ENCODE measurements at regions not wholly inside any gene's neighbourhood (a gene's known extent, or its start where the extent isn't known, plus 50 kb on each side); places are given as distances from the start of the nearest gene placed in this dataset.

DNA sequence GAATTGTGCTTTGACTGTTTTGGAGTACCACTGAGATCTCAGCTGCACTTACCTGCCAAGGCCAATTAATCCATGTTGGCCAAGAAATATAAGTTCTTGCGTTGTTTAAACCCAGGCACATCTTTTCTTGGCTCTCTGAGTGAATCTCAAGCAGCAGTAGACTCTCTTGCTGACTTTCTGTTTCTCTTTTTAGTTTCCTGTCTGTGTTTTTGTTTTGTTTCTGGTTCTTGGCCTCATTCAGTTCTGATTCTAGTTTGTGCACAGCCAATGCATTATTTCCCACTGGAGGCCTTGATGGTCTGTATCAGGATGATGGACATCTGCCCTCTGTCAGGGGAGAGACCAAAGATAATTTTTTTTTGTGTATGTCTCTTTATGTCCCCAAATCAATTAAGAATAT is 379.4 kb downstream of the CDH2 start:
- Histone ChIP-seq H2AFZ (ENCODE audit: low read depth, low read length) (no peak overlapping the region), H3K36me3 (ENCODE audit: control insufficient read depth in 2 of 2, extremely low read depth in 1 of 2, insufficient read depth in 2 of 2, low read length in 2 of 2) (no peaks in the 10 kb centered on the region), H3K4me2 (ENCODE audit: insufficient read depth, low read length) (no peak overlapping the region), H4K20me1 (replicated peaks; ENCODE audit: control insufficient read depth, extremely low read depth, insufficient read depth, low read length) (no peaks in the 10 kb centered on the region), H3K4me1 (ENCODE audit: control insufficient read depth, extremely low read depth, insufficient read depth, low read length) (no peaks in the 10 kb centered on the region), H3K9me1 (replicated peaks; ENCODE audit: control insufficient read depth, extremely low read depth, insufficient read depth, low read length) (no peaks in the 10 kb centered on the region), H3K79me2 (ENCODE audit: control insufficient read depth, insufficient read depth, low read length) (no peaks in the 10 kb centered on the region), H3K9me3 (replicated peaks; ENCODE audit: control insufficient read depth, insufficient read depth, low read length) (no peaks in the 10 kb centered on the region), H3K4me3 (replicated peaks in 1 of 3; ENCODE audit: insufficient read depth in 1 of 3, low read depth in 1 of 3, low read length in 3 of 3) (no peak overlapping the region), H3K27me3 (ENCODE audit: control insufficient read depth in 2 of 2, insufficient read depth in 2 of 2, low read length in 2 of 2) (no peaks in the 10 kb centered on the region), H3K9ac (replicated peaks; ENCODE audit: extremely low read depth, insufficient read depth, low read length) (no peak overlapping the region), H3K27ac (ENCODE audit: insufficient read depth, low read depth, low read length) (no peak overlapping the region)
- TF ChIP-seq GATA2 (IDR thresholded peaks at IDR 0.05; ENCODE audit: insufficient read depth, insufficient read length, low read depth, low read length) (no peak), MAX (IDR thresholded peaks at IDR 0.05; ENCODE audit: insufficient read depth, insufficient read length) (no peak), JUN (IDR thresholded peaks at IDR 0.05; ENCODE audit: borderline replicate concordance, insufficient read depth, insufficient read length, low read depth) (no peak), EZH2 (IDR thresholded peaks at IDR 0.05; ENCODE audit: borderline replicate concordance, low read depth, low read length, severe bottlenecking) (no peak), FOS (IDR thresholded peaks at IDR 0.05; ENCODE audit: borderline replicate concordance, insufficient read depth, low read length) (no peak), POLR2A (IDR thresholded peaks at IDR 0.05; ENCODE audit: low read depth, low read length) (no peak), MYC (IDR thresholded peaks at IDR 0.05; ENCODE audit: low read depth, low read length) (no peak), POLR2AphosphoS5 (IDR thresholded peaks at IDR 0.05; ENCODE audit: insufficient read depth, low read depth, low read length) (no peak), CTCF (IDR thresholded peaks at IDR 0.05; ENCODE audit: extremely low read depth in 1 of 2, insufficient read depth in 1 of 2, low read depth in 1 of 2, low read length in 2 of 2) (no peak)
- intact Hi-C loops (cut with micrococcal nuclease) (no loop called here), dilution Hi-C loops (cut with MboI; ENCODE audit: extremely low pct_ligation_motif_present, low sequenced_read_pairs) (no loop called here)
- no peak for DNase-seq (ENCODE audit: low read depth, low spot score)
- ChIA-PET CTCF (interaction anchor here (0.9 kb wide), 1 partner anchor 12 kb away, joined by 4 read pairs; no protein-coding TSS in a partner anchor), POLR2A (no interaction called here)
- no TSS peak for BruUV-seq (replicated peaks)
- FAIRE-seq, result no peak
